H1 (cell line): ENCODE measurements at regions not wholly inside any gene's neighbourhood (a gene's known extent, or its start where the extent isn't known, plus 50 kb on each side); places are given as distances from the start of the nearest gene placed in this dataset.

Experiments used
- ATF3 ChIP-seq: IDR thresholded peaks from 2 replicates; pipeline ENCODE4 v1.6.1; 2011; ENCODE audit warnings: low read depth, mild to moderate bottlenecking, low read length; ENCODE audit not compliant: insufficient read depth
- MAX ChIP-seq: IDR thresholded peaks from 2 replicates; pipeline ENCODE4 v1.6.1; 2012; ENCODE audit warnings: inconsistent platforms
- POLR2A ChIP-seq, 2 experiments: IDR thresholded peaks; 1 replicate in 1 of 2; 2 replicates in 1 of 2; pipeline ENCODE4 v1.6.1; 2011; ENCODE audit warnings: low read depth in 2 of 2, low read length in 2 of 2, mild to moderate bottlenecking in 2 of 2; ENCODE audit errors: control extremely low read depth in 1 of 2
- TAF1 ChIP-seq: IDR thresholded peaks from 2 replicates; pipeline ENCODE4 v1.6.1; 2011; ENCODE audit warnings: mild to moderate bottlenecking, low read depth, low read length
- TBP ChIP-seq: IDR thresholded peaks from 2 replicates; pipeline ENCODE4 v1.6.1; 2011; ENCODE audit warnings: low read depth, low read length, improper control_type of control experiment
- TF ChIP-seq, protein P1 (sequence below), 3 experiments: IDR thresholded peaks; 1 replicate in 2 of 3; 2 replicates in 1 of 3; pipeline versions ENCODE4 v1.5.1 to v1.6.1; 2011; ENCODE audit warnings: low read length in 3 of 3, mild to moderate bottlenecking in 3 of 3, inconsistent platforms in 2 of 3, low read depth in 1 of 3, moderate library complexity in 1 of 3; ENCODE audit not compliant: insufficient read depth in 1 of 3; ENCODE audit errors: control extremely low read depth in 1 of 3

DNA sequence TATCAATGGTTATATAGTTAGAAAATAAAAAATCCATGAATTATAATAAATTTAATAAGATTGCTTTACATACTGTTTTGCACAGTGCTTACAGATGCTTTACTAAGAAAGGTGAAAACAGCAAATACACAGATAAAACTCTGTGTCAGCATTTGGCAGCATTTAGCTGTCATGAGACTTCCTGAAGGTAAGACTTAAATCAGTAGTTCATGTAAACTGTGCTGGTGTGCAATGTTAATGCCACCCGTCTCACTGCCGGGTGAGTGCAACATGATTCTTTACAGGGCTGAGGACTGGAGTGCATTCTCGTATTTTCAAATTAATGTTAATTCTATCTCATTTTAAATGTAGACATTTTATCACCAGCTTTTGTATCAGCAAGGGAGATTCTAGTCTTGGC, 326.2 kb upstream of the POT1 start:
- TF ChIP-seq, protein P1, sequence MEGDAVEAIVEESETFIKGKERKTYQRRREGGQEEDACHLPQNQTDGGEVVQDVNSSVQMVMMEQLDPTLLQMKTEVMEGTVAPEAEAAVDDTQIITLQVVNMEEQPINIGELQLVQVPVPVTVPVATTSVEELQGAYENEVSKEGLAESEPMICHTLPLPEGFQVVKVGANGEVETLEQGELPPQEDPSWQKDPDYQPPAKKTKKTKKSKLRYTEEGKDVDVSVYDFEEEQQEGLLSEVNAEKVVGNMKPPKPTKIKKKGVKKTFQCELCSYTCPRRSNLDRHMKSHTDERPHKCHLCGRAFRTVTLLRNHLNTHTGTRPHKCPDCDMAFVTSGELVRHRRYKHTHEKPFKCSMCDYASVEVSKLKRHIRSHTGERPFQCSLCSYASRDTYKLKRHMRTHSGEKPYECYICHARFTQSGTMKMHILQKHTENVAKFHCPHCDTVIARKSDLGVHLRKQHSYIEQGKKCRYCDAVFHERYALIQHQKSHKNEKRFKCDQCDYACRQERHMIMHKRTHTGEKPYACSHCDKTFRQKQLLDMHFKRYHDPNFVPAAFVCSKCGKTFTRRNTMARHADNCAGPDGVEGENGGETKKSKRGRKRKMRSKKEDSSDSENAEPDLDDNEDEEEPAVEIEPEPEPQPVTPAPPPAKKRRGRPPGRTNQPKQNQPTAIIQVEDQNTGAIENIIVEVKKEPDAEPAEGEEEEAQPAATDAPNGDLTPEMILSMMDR (IDR thresholded peaks at IDR 0.05; ENCODE audit: control extremely low read depth in 1 of 3, insufficient read depth in 1 of 3, low read depth in 1 of 3, low read length in 3 of 3) = no peak
- no peak for TF ChIP-seq MAX
- TF ChIP-seq TAF1 = no peak
- no peak for TF ChIP-seq ATF3
- no peak for TF ChIP-seq POLR2A (IDR thresholded peaks at IDR 0.05; ENCODE audit: control extremely low read depth in 1 of 2, low read depth in 2 of 2, low read length in 2 of 2)
- no peak for TF ChIP-seq TBP
